GM19023 (cell line): ENCODE measurements at regions not wholly inside any gene's neighbourhood (a gene's known extent, or its start where the extent isn't known, plus 50 kb on each side); places are given as distances from the start of the nearest gene placed in this dataset.
"Not testable (repeated sequence)": the region's sequence is repeated elsewhere in the genome, so short reads cannot be mapped to it uniquely, and the experiment has no call there.

Source experiments
- ATAC-seq: cut with Tn5 transposase; IDR thresholded peaks from one replicate; pipeline ENCODE4 v1.9.1; 2021; ENCODE audit warnings: mild to moderate bottlenecking, moderate library complexity; ENCODE audit not compliant: unreplicated experiment

GRCh38 chr6:105678516-105678915 is 275.6 kb upstream of the PREP start:
- ATAC-seq = no peak

GRCh38 chr6:105677671-105678475 is 275.0 kb upstream of the PREP start:
- no peak for ATAC-seq

- ATAC-seq = no peak
These were observed 274.0 kb upstream of the PREP start for GRCh38 chr6:105676857-105677256.

DNA sequence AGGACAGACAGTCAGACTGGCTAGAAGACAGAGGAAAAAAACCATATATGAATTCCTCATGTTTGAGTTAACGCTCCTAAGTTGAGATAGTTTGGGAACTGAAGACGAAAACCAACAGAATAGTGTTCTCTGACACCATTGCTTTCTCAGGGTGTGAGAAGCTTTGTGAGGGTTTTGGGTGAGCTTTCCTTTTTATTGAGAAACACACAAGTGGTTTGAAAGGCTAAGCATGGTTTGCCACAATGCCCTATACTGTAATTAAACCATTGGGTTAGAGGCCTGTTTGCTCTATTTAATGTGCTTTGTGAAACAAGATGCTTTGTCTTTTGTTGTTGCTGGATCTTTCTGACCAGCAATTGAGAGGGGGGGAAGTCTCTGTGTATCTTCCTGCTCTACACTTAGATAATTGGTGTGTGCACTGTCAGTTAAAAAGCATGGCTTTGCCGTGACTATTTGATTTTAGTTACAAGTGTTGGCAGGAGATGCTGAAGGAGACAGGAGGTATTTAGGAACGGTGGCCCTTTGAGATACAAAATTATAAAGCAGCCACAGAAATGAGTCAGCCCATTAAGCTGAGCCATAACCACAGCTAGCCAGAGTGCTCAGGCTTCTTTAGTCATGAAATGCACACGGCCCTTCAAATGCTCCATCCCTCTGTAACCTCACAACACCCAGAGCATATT is 273.0 kb upstream of the PREP start:
- no peak for ATAC-seq

DNA sequence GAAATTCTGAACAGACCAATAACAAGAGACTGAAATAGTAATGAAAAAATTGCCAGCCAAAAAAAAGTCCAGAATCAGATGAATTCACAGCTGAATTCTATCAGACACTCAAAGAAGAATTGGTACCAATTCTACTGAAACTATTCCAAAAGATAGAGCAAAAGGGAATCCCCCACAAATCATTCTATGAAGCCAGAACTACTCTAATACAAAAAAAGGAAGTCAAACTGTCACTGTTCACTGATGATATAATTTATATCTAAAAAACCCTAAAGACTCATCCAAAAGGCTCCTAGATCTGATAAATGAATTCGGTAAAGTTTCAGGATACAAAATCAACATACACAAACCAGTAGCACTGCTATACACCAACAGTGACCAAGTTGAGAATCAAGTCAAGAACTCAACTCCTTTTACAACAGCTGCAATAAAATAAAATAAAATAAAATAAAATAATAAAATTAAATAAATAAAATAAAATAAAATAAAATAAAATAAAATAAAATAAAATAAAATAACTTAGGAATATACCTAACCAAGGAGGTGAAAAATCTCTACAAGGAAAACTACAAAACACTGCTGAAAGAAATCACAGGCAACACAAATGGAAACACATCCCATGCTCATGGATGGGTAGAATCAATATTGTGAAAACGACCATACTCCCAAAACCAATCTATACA is 270.1 kb upstream of the PREP start:
- ATAC-seq = not testable (repeated sequence)

DNA sequence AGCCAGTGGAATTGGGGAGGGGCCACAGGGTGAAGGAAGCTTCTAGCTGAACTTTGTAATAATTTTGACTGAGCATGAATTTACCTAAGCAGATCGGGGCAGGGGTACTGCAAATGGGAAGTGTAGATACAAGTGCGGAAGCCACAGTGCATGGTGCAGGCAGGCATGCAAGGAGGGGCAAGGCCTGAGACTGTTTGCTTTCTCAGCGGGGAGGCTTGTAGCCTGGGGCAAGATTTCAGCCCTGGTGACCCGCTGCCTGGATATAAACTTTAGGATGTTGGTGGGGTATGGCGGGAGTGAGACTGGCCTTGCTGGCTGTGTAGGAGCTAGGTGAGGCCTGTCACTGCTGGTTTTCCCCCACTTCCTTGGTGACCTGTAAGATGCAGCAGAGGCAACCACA is 266.4 kb upstream of the PREP start:
- ATAC-seq = no peak

GRCh38 chr6:105667056-105667455 is 264.2 kb upstream of the PREP start:
- no peak for ATAC-seq

GRCh38 chr6:105664931-105665330 is 262.0 kb upstream of the PREP start:
- ATAC-seq = no peak

DNA sequence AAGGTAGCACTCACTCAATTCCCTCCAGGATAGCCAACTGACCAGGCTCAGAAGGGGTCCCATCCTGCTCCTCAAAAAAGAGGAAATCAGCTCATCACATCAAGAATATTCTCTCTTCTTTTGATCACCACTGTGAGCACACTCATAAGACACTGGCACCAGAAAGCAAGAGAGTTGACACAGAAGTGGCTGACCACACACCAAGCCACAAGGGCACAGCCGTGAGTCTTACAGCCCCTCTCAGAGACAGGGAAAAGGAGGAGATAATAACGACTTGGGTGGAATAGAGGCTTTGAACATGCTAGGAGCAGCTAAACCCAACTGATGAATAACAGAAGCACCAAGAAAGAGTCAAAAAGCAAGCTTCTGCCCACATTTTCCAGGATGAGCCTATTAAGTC is 249.1 kb upstream of the PREP start:
- no peak for ATAC-seq

GRCh38 chr6:105650347-105650746 is 247.5 kb upstream of the PREP start:
- no peak for ATAC-seq

GRCh38 chr6:105649192-105649591 is 246.3 kb upstream of the PREP start:
- no peak for ATAC-seq

DNA sequence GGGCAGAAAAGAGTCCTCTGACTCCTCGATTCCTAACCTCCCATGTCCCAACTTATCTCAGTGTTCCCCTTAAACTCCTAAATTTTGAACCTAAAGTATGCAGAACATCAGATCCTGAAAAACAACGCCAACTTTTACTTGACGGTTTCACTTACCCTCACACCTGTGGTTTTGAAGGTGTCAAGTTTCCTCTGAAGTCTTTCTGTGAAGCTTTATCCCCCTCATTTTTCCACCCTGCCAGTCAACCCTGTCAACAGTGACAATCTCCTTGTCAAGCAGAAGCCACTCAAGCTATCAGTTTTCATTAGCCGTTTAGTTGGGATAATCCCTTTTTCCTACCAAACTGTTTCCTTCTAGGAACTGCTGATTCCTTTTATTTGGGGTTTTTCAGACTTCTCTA is 245.4 kb upstream of the PREP start:
- no peak for ATAC-seq

- peak; percentile 88 for ATAC-seq
These were observed 243.5 kb upstream of the PREP start for GRCh38 chr6:105646391-105646867.

DNA sequence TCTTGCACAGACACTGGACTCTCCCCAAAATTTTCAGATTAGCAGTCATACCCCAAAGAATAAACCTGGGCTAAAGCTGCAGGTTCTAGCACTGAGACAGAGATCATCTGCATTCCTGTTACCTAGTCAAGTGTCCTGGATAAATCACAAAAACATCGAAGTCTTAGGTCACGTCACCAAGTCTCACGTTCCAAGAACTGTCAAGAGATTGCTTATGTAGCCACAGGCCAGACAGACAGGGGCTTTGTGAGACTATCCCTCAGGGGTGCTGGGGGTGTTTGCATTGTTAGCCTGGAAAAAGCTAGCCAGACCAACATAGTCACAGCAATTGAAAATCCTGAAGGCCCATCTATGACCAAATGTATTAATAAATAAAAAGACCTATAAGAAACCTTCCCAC is 243.1 kb upstream of the PREP start:
- no peak for ATAC-seq

- ATAC-seq = no peak
These were observed 242.3 kb upstream of the PREP start for GRCh38 chr6:105645156-105645555.

GRCh38 chr6:105644691-105645090 is 241.8 kb upstream of the PREP start:
- no peak for ATAC-seq

- no peak for ATAC-seq
These were observed 241.2 kb upstream of the PREP start for GRCh38 chr6:105644073-105644489.

DNA sequence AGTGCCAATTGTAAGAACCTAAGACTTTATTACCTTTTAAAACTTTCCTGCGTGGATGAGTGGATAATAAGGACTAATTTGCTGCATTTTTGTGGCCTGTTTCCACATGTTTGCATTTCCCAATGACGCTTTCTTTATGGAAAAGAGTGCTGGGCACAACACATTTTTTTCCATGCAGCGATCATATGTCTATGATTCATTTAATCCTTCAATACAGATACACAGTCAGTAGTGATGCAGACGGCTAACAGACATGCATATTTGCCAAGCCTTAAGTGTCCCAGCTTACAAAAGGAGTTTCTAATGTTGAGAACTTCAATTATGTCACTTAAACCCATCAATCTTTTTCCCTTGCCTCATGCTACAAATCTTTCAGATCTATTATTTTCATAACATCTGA is 239.8 kb upstream of the PREP start:
- ATAC-seq = no peak

DNA sequence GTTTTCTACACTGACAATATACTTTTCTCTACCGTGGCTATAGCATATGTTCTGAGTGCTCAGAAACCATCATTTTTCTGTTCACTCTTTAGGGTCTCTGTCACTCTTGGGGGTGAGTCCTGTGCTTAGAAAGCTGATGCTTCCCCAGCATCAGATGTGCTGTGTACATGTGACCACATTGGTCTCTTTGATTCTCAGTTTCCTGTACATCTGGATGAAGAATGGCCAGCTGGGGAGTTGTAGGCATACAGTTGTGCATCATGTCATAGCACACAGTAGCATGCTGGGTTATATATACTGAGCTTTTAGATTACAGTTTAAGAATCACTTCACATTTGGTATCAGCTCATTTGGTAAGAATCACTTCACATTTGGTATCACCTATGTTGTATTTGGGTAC is 238.6 kb upstream of the PREP start:
- ATAC-seq = no peak

GRCh38 chr6:105639124-105639523 is 236.2 kb upstream of the PREP start:
- ATAC-seq = no peak

DNA sequence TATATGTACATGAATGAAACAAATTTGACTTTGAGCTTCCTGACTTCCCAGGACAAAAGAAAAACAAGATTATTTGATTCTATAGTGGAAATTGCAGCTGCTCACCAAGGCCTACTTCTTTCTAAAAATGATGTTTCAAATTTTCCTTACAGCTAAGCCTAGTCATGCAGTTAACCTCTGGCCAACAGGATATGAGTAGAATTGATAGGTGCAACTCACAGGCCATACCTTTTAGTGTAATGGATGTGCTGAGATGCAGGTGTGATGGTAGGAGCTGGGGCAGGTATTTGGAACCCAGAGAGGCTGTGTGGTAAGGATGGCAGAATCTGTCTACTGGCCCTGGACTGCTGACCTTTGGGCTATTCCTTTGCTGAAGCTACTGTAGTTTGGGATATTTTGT is 230.9 kb upstream of the PREP start:
- ATAC-seq = no peak
